ENCODE measurements at regions not wholly inside any gene's neighbourhood (a gene's known extent, or its start where the extent isn't known, plus 50 kb on each side); places are given as distances from the start of the nearest gene placed in this dataset.
"Not testable (repeated sequence)": the region's sequence is repeated elsewhere in the genome, so short reads cannot be mapped to it uniquely, and the experiment has no call there.

DNA sequence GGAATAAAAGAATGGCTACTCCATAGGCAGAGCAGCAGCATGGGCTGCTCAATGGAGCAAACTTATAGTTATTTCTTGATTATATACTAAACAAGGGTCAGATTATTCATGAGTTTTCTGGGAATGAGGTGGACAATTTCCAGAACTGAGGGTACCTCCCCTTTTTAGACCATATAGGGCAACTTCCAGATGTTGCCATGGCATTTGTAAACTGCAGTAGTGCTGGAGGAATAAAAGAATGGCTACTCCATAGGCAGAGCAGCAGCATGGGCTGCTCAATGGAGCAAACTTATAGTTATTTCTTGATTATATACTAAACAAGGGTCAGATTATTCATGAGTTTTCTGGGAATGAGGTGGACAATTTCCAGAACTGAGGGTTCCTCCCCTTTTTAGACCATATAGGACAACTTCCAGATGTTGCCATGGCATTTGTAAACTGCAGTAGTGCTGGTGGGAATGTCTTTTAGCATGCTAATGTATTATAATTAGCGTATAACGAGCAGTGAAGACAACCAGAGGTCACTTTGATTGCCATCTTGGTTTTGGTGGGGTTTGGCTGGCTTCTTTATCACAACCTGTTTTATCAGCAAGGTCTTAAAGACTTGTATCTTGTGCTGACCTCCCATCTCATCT is 364.6 kb upstream of the RGS6 start:
- DNase-seq (ENCODE audit: extremely low spot score, insufficient read length, low read depth), result not testable (repeated sequence)
- FAIRE-seq, result peak; percentile 52

DNA sequence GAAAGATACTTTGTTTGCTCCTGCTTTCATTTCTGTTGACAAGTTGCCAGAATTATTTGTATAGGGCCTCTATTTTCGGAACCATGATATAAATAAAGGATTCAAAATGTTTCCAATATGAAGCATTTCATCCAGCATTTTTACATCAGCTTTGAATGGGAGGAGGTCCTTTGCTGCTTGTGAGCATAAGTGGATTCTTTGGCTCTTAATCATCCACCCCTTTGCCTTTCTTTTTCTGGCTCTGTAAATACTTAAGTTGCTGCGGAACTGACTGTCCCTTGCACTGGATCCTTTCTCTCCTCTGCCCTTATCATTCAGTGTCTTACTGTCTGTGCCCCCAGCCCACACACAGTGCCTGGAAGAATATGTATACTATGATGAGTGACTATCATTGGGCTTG is 357.3 kb upstream of the RGS6 start:
- no peak for DNase-seq (ENCODE audit: extremely low spot score, insufficient read length, low read depth)
- FAIRE-seq, result no peak

DNA sequence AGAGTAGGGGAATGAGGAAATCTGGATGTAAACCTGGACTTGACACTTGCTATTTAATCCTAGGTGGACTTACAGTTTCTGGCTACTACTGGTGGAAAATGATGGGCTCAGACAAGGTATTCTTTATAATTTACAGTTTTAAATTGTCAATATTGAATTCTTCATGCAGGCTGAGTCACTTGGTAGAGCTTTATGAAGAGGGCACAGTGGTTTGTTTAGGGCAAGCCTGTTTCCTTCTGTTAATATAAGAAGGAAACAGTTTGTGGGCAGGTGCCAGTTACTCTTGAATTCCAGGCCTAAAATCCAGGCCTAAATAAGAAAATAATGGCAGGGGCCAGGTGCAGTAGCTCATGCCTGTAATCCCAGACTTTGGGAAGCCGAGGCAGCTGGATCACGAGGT is 355.8 kb upstream of the RGS6 start:
- no peak for DNase-seq (ENCODE audit: extremely low spot score, insufficient read length, low read depth)
- FAIRE-seq, result no peak

DNA sequence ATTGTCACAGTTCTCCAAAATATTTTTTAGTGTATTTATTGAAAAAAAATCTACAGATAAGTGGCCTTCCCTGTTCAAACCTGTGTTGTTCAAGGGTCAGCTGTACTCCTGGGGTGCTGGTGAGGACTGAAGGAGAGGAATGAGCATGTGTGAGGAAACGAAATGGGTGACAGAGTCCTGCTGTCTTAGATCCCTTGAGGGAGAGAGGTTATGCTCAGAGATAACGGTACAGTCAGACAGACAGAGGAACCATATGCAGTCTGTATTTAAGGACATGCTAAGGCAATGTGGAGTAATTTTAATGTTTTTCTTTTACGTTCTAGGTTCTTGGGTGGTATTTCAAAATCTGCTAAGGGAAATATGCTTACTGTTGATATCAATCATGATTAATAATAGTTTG is 352.9 kb upstream of the RGS6 start:
- FAIRE-seq, result no peak
- no peak for DNase-seq (ENCODE audit: extremely low spot score, insufficient read length, low read depth)

DNA sequence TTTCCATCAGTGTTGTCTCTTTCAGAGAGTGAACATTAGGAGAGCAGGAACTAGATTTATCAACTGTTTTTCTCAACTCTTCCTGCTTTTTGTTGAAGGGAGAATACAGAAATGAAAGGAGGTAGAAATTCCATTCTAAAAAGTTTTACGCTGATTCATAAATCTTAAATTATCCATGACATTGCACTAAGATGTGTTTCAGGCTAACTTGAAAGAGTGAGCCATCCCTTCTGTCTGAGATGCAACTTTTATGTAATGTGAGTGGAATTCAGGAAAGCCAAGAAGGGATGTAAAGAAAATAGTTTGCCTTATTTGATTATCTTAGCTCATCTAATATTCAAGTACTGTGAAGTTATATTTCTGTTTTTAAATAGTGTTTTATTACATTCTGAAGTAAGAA is 349.5 kb upstream of the RGS6 start:
- no peak for FAIRE-seq
- no peak for DNase-seq (ENCODE audit: extremely low spot score, insufficient read length, low read depth)

DNA sequence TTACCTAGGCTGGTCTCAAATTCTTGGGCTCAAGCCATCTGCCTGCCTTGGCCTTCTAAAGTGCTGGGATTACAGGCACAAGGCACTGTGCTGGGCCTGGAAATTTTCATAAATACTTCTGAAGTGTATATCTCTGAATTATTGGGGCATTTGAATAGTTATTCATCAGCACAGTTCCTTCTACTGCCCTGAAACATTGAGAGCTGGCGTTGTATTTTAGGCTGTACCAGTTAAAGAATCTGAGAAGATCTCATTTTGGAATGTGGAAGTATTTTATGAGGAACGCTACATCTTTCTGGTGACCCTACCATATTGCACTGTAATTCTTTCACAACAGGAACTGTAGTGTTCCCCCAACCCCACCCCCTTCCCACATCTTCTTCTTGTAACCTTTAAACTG is 349.0 kb upstream of the RGS6 start:
- DNase-seq (ENCODE audit: extremely low spot score, insufficient read length, low read depth) (no peak), FAIRE-seq (no peak)

DNA sequence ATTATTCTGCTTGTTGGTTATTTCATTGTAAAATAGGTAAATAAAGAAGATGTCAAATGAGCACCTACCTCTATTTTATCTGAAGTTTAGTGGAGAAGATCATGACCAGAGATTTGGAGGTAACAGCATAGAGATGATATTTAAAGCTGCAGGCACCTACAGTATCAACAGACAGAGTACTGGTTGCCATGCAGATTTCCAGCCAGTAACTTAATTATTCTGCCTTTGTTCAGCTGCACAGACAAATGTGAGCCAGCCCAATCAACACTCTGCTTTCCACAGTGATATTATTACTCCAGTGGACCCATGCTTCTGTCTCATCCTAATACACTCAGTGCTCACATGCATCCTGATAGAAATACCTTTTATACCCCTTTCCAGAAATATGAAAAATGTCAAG is 348.5 kb upstream of the RGS6 start:
- FAIRE-seq (no peak), DNase-seq (ENCODE audit: extremely low spot score, insufficient read length, low read depth) (no peak)

DNA sequence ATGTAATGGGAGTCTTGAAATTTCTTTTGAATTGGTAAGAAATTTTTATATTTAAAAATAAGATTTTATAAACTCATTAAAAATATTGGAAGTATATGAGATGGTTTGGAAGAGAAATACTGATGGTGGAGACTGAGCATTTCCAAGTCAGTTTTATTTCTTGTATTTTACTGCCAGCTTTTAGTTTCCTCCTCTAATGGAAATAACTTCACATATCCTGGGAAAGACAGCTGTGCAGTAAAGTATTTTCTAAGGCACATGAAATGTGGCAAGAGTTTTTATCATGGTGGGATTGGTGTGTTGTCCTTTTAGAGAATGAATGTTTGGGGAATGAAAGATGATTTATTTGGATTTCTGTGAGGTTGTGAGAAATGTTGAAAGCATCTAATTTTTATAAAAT is 346.9 kb upstream of the RGS6 start:
- DNase-seq (ENCODE audit: extremely low spot score, insufficient read length, low read depth) (no peak), FAIRE-seq (no peak)

DNA sequence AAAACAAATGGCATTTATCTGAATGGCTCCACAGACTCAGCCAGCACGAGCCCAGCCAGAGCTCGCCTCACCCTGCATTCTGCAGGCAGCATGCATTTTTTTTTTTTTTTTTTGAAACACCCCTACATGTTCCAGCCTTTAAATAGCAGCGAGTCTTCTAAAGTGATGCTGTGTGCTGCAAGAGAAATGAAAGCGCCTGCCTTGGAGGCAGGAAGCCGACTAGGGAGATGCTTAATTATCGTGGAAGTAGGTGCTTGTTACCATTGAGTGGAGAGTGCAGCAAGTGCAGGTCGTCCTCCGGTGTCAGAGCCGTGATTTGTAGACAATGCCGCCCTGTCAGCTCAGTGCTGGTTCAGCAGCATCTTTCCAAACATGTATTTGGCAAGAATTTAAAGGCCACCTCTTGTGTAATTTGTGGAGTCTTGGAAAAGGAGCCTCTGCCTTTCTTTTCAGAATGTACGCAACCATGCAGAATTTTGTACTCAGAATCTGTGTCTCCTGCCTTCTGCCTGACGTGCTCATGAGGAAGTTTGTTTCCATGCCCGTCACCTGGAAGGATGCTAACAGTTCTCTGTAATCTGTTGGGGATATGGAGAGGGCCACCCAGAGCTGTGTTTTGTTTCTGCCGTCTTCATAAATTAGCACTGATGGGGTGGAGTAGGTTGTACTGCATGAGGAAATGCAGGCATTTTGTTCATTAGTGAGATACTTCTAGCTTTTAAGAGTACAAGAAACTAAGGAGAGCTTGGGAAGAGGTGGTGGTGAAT is 345.9 kb upstream of the RGS6 start:
- no peak for DNase-seq (ENCODE audit: extremely low spot score, insufficient read length, low read depth)
- FAIRE-seq, result no peak

DNA sequence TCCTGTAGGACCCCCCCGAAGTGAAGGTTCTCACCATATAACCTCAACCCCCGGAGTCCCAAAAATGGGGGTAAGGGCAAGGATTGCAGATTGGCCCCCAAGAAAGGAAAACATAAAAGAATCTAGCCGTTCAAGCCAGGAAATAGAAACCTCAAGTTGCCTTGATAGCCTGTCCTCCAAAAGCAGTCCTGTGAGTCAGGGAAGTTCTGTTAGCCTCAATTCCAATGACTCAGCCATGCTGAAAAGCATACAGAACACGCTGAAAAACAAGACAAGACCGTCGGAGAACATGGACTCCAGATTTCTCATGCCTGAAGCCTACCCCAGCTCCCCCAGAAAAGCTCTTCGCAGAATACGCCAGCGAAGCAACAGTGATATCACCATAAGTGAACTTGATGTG is 344.2 kb upstream of the RGS6 start:
- no peak for DNase-seq (ENCODE audit: extremely low spot score, insufficient read length, low read depth)
- no peak for FAIRE-seq

DNA sequence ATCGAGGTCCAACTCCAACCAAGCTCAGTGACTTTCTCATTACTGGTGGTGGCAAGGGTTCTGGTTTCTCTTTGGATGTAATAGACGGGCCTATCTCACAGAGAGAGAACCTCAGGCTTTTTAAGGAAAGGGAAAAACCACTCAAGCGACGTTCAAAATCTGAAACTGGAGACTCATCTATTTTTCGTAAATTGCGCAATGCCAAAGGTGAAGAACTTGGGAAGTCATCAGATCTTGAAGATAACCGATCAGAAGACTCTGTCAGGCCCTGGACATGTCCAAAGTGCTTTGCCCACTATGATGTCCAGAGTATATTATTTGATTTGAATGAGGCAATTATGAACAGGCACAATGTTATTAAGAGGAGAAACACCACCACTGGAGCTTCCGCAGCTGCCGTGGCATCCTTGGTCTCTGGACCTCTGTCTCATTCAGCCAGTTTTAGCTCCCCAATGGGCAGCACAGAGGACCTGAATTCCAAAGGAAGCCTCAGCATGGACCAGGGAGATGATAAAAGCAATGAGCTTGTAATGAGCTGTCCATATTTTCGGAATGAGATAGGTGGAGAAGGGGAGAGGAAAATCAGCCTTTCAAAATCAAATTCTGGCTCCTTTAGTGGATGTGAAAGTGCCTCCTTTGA is 343.5 kb upstream of the RGS6 start:
- DNase-seq (ENCODE audit: extremely low spot score, insufficient read length, low read depth) (no peak), FAIRE-seq (no peak)

DNA sequence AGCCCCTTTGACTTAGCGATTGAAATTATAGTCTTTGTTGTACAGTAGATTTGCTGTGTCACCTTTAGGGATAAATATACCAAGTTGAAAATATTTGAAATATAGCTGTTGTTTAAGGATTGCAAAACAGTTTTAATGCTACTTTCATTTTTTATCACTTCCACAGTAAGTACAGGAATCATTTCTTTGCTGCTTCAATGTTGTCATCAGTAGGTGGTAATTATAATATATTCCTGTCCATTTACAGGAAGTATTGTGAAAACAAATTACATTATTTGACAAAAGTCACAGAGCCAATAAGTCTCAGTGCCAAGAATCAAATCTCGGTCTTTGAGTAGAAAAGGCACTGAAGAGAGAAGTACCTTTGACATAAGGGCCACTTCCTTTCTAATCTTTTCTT is 342.6 kb upstream of the RGS6 start:
- FAIRE-seq (no peak), DNase-seq (ENCODE audit: extremely low spot score, insufficient read length, low read depth) (no peak)

DNA sequence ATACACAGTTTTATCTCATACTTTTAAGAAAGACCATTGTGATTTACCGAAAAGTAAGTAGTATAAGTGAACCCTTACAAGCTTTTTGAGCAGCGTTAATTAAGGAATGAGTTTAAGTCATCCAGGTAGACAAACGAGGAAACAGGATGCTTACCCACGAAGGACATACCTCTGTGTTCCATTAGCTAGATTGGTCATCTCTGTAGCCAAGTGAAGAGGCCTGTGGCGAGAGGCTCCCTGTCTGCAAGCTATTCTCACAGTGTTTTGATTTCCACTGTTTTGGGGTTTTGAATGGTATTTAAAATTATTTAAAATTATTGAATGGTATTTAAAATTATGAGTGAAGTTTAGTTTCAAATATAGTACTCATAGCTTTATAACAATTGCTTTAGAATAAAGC is 342.1 kb upstream of the RGS6 start:
- no peak for DNase-seq (ENCODE audit: extremely low spot score, insufficient read length, low read depth)
- FAIRE-seq, result no peak

DNA sequence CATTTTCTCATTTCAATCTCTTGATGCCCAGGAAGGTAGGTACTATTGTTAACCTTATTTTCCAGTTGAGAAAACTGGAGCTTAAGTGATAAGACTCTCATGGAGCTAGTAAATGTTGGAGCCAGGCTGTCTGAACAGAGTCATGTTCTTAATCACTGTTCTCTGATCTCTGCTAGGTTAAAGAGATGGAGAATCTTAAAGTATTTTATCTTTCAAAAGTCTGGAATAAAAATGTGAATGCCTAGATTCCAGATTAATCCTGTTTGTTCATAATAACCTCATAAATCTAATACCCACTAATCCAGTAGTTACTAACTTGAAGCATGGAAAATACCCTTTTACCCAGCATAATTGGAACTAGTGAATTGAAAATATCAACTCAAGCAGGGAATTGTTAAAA is 341.0 kb upstream of the RGS6 start:
- FAIRE-seq, result no peak

DNA sequence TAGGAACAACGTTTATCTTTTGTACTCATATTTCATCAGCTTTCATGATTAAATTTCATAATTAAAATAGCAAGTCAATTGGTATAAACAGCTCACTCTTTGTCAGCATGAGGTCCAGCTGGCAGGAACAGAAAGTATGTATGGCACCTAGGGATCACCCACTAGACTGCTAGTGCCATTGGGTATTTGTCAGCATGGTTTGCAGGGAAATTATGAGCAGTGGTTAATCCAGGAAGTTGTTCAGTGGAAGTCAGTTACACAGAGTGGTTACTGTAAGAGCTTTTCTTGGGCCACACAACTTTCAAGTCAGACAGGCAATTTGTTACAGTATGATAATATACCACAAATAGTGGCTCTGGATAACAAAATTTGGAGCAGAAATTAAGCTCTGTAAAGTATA is 340.3 kb upstream of the RGS6 start:
- DNase-seq (ENCODE audit: extremely low spot score, insufficient read length, low read depth) (no peak), FAIRE-seq (peak; percentile 70)

More for the DNA sequence above, 341.0 kb upstream of the RGS6 start:
- no peak for DNase-seq (ENCODE audit: extremely low spot score, insufficient read length, low read depth)

DNA sequence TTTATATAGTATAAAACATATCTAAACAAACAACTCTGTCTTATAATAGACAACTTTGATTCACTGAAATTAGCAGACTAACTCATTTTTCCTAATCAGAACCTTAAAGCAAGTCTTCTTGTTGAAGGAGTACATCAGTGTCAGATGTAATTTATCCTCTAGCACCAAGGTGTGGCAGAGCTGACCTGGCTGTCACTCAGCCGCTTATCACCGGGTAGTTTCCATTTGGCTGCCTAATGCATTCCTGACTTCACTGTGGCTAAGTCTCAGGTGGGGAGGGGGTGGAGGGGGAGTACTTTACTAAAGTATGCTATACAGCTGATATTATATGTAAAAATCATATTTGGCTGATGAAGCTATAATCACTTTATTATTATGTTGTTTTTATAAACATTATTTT is 339.9 kb upstream of the RGS6 start:
- FAIRE-seq, result no peak
- no peak for DNase-seq (ENCODE audit: extremely low spot score, insufficient read length, low read depth)

DNA sequence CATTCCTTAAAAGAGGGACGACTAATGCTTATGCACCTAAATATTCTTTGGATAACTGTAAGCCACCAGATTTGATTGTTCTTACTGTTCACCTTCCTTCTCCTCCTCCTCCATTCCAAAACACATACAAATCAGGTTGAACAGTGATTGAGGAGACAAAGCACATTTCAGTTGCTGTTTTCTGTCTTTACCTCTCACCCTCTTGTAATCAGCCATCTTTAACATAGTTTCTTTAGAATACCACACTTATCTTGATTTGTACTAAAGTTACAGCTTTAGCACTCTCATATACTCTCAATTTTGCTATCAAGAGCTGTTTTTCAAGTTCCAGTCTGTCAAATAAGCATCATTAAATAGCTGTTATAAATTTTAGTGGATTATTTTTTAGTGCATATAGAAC is 338.3 kb upstream of the RGS6 start:
- peak; percentile 36 for FAIRE-seq

DNA sequence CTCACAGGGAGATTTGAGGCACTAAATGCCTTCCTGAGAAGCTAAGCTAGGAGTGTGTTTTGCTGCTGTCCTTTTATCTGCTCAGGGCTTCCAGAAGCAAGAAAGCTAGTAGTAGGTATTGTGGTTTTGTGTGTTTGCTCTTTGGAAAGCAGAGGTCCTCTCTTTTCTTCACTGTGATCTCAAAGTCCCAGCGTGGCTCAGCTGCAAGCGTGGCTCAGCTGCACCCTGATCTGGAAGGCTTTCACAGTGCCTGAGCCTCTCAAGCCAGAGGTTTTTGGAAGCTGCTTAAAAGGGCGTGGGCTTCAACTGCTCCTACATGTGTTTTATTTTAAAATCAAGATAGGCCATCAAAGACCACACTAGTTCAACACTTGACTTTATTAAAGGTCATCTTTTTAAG is 337.4 kb upstream of the RGS6 start:
- FAIRE-seq (peak; percentile 9), DNase-seq (ENCODE audit: extremely low spot score, insufficient read length, low read depth) (no peak)

More for the DNA sequence above, 338.3 kb upstream of the RGS6 start:
- DNase-seq (ENCODE audit: extremely low spot score, insufficient read length, low read depth), result no peak

DNA sequence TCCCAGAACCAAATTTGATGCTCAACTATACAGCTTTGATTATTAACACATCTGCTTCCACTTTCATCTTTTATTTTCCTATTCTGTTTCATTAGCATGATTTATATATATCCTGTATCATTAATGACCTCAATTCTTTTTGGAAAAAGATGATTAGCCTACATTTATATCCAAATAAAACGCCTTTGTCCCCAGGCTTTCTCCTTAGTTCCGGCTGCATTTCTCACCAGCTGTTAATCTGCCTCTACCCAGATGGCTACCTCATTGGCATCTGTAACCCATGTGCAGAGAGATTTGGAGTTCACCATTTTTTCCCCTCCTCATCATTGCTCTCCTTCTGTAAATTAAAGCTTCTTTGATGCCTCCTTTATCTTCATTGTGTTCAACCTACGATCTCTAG is 336.8 kb upstream of the RGS6 start:
- no peak for FAIRE-seq
- no peak for DNase-seq (ENCODE audit: extremely low spot score, insufficient read length, low read depth)

DNA sequence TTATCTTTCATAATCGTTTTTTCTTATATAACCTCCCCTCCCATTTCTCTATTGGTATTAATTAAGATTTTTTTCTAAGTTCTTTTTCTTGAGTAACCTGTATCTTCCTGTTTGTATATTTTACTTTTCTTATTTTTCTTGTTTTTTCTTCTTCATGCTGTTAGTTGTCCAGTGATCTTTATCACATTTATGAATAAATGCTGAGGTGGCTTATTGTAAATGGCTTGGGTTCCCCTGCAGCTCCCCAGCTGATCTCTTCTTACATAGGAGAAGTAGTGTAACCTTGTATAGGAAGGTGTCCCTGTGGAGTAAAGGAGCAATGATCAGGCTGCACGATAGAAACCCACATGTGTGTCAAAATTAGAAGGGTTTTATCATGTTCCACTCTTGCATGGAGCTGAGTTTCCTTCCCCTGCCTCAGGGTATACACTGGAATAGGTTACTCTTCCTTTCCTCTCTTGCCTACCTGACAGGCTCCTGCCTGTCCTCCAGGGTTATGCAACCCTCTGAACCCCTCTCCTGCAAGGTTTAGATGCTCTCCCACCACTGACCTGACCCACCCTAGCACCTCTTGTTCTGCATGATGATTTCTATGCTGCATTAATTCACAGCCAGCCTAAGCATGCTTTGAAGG is 334.8 kb upstream of the RGS6 start:
- FAIRE-seq (no peak), DNase-seq (ENCODE audit: extremely low spot score, insufficient read length, low read depth) (no peak)
